ENCODE measurements at regions not wholly inside any gene's neighbourhood (a gene's known extent, or its start where the extent isn't known, plus 50 kb on each side); places are given as distances from the start of the nearest gene placed in this dataset.

DNA sequence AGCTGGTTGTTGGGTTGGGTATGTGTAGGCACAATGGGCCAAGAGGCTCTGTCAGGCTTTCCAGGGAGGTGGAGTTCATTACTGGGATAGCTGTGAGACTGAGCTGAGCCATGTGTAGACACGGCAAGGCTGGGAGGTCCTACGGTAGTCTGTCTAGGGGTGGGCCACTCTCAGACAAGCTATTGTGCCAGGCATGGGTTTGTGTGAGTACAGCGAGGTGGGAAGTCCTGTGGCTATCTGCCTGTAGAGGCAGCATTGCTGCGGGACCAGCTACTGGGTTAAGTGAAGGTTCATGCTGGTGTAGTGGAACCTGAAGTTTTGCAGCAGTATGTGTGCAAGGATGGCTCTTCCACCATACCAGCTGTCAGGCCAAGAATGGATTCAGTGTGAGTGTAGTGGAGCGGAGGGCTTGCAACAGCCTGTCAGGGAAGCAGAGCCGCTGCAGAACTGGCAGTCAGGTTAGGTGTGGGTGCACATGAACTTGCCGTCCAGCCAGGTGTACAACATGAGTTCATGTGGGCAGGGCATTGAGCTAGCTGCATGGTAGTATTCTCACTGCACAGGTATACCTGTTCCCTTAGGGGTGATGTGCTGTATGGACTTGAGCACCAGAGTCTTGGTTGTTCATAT is 78.0 kb upstream of the CENPW start:
- no peaks in the 10 kb centered on the region for H3K9me3 ChIP-seq
- TF ChIP-seq, protein P1, sequence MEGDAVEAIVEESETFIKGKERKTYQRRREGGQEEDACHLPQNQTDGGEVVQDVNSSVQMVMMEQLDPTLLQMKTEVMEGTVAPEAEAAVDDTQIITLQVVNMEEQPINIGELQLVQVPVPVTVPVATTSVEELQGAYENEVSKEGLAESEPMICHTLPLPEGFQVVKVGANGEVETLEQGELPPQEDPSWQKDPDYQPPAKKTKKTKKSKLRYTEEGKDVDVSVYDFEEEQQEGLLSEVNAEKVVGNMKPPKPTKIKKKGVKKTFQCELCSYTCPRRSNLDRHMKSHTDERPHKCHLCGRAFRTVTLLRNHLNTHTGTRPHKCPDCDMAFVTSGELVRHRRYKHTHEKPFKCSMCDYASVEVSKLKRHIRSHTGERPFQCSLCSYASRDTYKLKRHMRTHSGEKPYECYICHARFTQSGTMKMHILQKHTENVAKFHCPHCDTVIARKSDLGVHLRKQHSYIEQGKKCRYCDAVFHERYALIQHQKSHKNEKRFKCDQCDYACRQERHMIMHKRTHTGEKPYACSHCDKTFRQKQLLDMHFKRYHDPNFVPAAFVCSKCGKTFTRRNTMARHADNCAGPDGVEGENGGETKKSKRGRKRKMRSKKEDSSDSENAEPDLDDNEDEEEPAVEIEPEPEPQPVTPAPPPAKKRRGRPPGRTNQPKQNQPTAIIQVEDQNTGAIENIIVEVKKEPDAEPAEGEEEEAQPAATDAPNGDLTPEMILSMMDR (IDR thresholded peaks at IDR 0.05): no peak
- TF ChIP-seq POLR2AphosphoS5 (IDR thresholded peaks at IDR 0.05): no peak
- no peak for TF ChIP-seq POLR2A (IDR thresholded peaks at IDR 0.05)
- H3K4me1 ChIP-seq (replicated peaks): no peaks in the 10 kb centered on the region
- no peaks in the 10 kb centered on the region for H3K36me3 ChIP-seq
- H3K27ac ChIP-seq: no peak overlapping the region
- DNase-seq (ENCODE audit: low spot score): no peak
- no peaks in the 10 kb centered on the region for H3K27me3 ChIP-seq (replicated peaks; ENCODE audit: insufficient read depth)
- WGBS: 95% methylated on average over 7 of the region's 7 CpGs
- intact Hi-C loops (cut with DNase I): no loop called here
- H3K4me3 ChIP-seq: no peak overlapping the region

DNA sequence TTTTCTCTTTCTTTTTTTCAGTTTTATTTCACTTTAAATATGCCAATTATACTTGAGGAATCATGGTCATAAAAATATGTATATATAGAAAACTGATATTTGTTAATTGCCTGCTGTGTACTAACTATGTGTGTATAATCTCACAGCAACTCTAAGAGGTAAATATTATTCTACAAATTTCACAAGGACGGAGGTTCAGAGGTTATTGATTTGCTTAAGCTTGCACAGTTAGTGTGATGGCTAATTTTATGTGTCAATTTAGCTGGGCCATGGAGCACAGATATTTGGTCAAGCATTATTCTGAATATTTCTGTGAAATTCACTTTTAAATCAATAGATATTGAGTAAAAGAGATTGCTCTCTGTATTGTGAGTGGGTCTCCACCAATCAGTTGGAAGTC is 75.7 kb upstream of the CENPW start:
- no peak for DNase-seq (ENCODE audit: low spot score)
- intact Hi-C loops (cut with DNase I): no loop called here
- no peaks in the 10 kb centered on the region for H3K36me3 ChIP-seq
- no peaks in the 10 kb centered on the region for H3K9me3 ChIP-seq
- no peak overlapping the region for H3K27ac ChIP-seq
- TF ChIP-seq, protein P1 (IDR thresholded peaks at IDR 0.05): no peak
- H3K4me3 ChIP-seq: no peak overlapping the region
- H3K27me3 ChIP-seq (replicated peaks; ENCODE audit: insufficient read depth): no peaks in the 10 kb centered on the region
- H3K4me1 ChIP-seq (replicated peaks): no peaks in the 10 kb centered on the region
- 80% methylated on average over 1 of the region's 1 CpG for WGBS

DNA sequence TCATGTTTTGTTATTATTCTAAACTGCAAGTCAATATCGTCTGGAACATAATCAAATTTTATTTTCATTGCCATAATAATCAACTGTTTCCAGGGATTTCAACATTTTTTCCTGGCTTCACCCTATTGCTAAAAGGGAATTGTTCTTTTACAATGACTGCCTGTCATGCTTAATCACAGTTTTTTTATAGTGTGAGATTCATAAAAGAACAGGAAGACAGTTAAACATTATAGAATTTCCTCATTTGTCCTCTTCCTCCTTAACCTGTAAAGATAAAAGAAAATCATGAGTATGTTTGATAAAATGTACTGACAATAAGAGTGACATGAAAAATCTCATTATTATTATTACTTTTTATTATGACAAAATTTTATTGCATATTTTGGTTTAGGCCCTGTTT is 73.3 kb upstream of the CENPW start:
- DNase-seq (ENCODE audit: low spot score): no peak
- Histone ChIP-seq H3K27me3 (replicated peaks; ENCODE audit: insufficient read depth) (no peaks in the 10 kb centered on the region), H3K9me3 (no peaks in the 10 kb centered on the region), H3K4me1 (replicated peaks) (no peaks in the 10 kb centered on the region), H3K27ac (no peak overlapping the region), H3K36me3 (no peaks in the 10 kb centered on the region), H3K4me3 (no peak overlapping the region)
- 40% methylated on average over 1 of the region's 1 CpG for WGBS
- intact Hi-C loops (cut with DNase I): no loop called here
- TF ChIP-seq, protein P1 (IDR thresholded peaks at IDR 0.05): no peak
- TF ChIP-seq POLR2A (IDR thresholded peaks at IDR 0.05): no peak
- TF ChIP-seq POLR2AphosphoS5 (IDR thresholded peaks at IDR 0.05): no peak

DNA sequence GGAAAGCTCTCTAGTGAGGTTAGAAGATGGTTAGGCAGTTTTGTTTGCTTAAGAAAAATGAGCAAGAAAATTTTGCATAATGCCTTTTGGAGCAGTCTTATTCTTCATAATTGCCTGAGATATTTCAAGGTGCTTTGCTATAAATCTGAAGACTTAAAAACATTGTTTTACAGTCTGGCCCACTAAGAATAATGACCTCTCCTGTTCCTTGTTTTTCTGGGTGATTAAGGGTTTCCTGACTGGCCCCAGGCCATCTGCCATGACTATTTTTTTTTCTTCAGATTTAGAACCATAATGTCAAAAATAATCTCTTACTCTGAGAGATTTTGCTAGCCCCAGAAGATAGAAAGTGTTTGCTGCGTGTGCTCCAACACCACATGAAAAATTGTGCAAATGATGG is 72.3 kb upstream of the CENPW start:
- H3K27ac ChIP-seq: no peak overlapping the region
- TF ChIP-seq POLR2A (IDR thresholded peaks at IDR 0.05) (no peak), POLR2AphosphoS5 (IDR thresholded peaks at IDR 0.05) (no peak)
- TF ChIP-seq, protein P1 (IDR thresholded peaks at IDR 0.05): no peak
- 55% methylated on average over 1 of the region's 1 CpG for WGBS
- no peaks in the 10 kb centered on the region for H3K27me3 ChIP-seq (replicated peaks; ENCODE audit: insufficient read depth)
- no peak for DNase-seq (ENCODE audit: low spot score)
- H3K4me1 ChIP-seq (replicated peaks): no peaks in the 10 kb centered on the region
- no peak overlapping the region for H3K4me3 ChIP-seq
- H3K36me3 ChIP-seq: no peaks in the 10 kb centered on the region
- intact Hi-C loops (cut with DNase I): no loop called here
- H3K9me3 ChIP-seq: no peaks in the 10 kb centered on the region

DNA sequence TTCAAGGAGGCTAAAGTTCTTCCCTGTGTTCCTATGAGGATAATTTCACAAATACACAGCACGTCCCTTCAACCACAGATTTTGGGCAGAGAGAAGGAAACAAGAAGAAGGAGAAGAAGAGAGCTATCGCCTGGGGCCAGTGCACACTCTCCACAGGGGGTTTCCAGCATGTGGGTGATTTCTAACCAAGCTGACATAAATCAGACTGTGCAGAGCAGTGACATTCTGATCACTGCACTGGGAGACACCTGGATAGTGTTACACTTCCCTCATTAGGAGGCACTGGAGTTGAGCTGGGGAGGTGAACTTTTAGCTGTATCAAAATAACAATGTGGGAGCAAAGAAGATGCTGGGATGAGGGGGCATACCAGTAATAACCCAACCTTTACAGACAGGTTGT is 71.8 kb upstream of the CENPW start:
- Histone ChIP-seq H3K4me1 (replicated peaks) (no peaks in the 10 kb centered on the region), H3K9me3 (no peaks in the 10 kb centered on the region), H3K4me3 (no peak overlapping the region), H3K27me3 (replicated peaks; ENCODE audit: insufficient read depth) (no peaks in the 10 kb centered on the region), H3K27ac (no peak overlapping the region), H3K36me3 (no peaks in the 10 kb centered on the region)
- WGBS: 44% methylated on average over 2 of the region's 2 CpGs
- DNase-seq (ENCODE audit: low spot score): no peak
- TF ChIP-seq POLR2AphosphoS5 (IDR thresholded peaks at IDR 0.05): no peak
- TF ChIP-seq, protein P1 (IDR thresholded peaks at IDR 0.05): no peak
- TF ChIP-seq POLR2A (IDR thresholded peaks at IDR 0.05): no peak
- intact Hi-C loops (cut with DNase I): no loop called here
